SU-DHL-6 (cell line): ENCODE measurements at regions not wholly inside any gene's neighbourhood (a gene's known extent, or its start where the extent isn't known, plus 50 kb on each side); places are given as distances from the start of the nearest gene placed in this dataset.
"Not testable (repeated sequence)": the region's sequence is repeated elsewhere in the genome, so short reads cannot be mapped to it uniquely, and the experiment has no call there.

Experiments
- CTCF ChIP-seq: fragments of 200-600 bp; sonication (generic); IDR thresholded peaks from one replicate; pipeline ENCODE4 v1.5.1; 2017; ENCODE audit warnings: antibody characterized with exemption, mild to moderate bottlenecking, low read length, moderate library complexity; ENCODE audit not compliant: insufficient read depth, poor library complexity, severe bottlenecking
- EZH2phosphoT487 ChIP-seq: fragments of 200-600 bp; sonication (generic), shearing (Covaris generic); conservative IDR thresholded peaks from 2 replicates; pipeline ENCODE4 v1.6.1; 2018; ENCODE audit warnings: mild to moderate bottlenecking, antibody characterized with exemption, low read length, moderate library complexity, mixed read lengths

- not testable (repeated sequence) for TF ChIP-seq CTCF, EZH2phosphoT487
These were observed 125.8 kb downstream of the DDX11 start for GRCh38 chr12:31199476-31199875.
